Kasumi-1 (cell line): ENCODE measurements at regions not wholly inside any gene's neighbourhood (a gene's known extent, or its start where the extent isn't known, plus 50 kb on each side); places are given as distances from the start of the nearest gene placed in this dataset.
"Not testable (repeated sequence)": the region's sequence is repeated elsewhere in the genome, so short reads cannot be mapped to it uniquely, and the experiment has no call there.

ENCODE experiments used
- DNase-seq, 2 experiments: peaks; one replicate each; lab custom pipeline; 2025; lab: John Stamatoyannopoulos, UW

DNA sequence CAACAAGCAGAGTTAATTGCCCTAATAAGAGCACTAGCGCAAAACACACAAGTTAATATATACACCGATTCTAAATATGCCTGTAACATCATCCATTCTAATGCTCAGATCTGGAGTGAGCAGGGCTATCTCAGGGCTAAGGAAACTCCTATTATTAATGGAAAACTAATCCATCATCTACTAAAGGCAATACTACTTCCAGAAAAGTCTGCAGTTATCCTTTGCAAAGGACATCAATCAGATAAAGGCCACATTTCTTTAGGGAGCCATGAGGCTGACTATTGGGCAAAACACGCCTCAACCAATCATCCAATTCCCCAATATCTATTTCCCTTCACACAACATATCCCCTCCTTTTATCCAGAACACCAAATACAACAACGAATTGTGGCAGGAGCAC is 1032.3 kb upstream of the NUDT12 start:
- no peak for DNase-seq

DNA sequence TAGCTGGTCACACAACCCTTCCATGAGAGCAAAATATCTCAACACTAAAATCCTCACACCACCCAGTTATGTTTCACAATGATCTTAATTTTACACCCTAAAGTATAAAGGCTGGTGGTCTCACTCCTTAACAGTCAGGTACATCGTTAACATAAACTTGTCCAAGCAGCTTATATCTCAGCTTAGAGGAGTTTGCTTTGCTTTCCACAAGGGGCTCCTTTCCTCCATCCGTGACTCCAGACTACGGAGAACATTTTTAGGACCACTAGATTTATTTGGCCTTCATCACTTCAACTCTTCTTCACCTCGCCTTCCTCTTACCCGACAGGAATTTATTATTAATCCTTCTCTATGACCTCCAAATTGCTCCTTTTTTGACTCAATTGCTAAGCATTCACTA is 1014.1 kb upstream of the NUDT12 start:
- no peak for DNase-seq

DNA sequence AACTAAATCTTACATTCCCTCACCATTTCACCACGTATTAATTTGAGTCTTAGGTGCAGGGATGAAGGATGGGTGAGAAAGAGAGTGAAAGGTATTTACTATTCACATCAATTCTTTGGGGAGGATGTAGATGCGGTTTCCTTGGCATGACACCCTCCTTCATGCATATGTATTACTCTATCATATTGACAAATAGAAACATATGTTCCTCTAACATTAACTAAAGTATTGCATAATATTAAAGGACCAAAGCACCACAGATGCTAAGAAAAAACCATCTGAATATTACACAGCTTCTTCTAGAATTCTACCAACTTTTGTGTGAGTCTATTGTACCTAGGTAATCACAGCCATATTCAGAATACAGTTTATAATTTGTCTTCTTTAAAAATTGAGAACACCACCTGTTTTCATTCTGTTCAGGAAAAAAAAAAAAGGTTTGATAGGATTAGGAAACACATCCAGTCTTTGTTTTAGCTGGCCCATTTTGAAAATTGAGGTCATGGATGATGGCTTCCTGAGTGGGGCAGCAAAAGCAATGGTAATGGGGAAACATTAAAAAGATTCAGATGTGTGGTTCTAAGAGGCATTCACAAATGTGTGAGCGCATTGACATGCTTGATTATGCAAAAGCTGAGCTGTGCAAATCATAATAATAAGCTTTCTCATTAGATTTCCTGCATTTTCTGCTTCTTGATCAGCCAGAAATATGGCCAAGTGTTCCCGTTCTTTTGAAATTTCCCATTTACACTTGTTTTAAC is 1011.5 kb upstream of the NUDT12 start:
- DNase-seq: no peak

DNA sequence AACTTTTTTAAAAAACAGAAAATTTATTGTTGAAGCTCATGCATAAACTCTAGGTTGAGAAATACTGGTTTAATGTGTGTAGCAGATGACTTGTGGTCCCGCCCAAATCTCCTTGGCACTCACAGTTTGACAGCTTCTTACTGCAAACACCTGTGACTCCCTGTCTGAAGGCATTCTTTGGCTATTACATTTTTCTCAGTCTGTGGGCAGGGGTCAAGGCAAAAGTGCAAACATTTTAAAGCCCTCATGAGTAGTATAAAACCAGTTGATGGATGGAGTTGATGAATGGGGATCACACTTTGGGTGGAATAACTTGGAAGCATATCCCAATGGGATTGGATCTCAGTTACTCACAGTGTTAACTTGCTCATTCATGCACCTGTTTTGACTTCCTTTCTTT is 1007.0 kb upstream of the NUDT12 start:
- no peak for DNase-seq

DNA sequence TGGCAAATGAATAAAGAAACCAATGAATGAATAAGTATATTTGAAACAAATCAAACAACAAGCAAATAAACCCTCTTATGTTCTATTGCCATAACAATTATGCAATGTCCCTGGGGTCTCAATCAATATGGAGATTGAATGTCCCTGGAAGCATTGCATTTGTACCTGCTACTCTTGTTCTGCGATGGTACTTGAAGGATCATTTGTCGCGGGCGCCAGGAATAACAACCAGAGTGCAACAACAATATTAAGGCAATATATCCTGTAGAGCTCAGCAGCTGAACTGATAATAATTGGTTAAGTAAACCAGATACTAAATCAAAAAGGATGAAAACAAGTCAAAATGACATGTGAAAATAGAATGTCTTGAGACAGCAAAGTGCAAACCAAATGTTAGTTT is 1001.9 kb upstream of the NUDT12 start:
- DNase-seq: no peak

DNA sequence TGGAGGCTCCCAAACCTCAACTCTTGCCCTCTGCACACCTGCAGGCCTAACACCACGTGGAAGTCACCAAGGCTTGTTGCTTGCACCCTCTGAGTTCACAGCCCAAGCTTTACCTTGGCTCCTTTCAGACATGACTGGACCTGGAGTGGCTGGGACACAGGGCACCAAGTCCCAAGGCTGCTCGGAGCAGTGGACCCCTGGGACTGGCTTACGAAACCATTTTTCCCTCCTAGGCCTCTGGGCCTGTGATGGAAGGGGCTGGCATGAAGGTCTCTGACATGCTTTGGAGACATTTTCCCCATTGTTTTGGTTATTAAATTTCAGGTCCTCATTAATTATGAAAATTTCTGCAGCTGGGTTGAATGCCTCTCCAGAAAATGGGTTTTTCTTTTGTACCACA is 994.4 kb upstream of the NUDT12 start:
- DNase-seq: no peak

DNA sequence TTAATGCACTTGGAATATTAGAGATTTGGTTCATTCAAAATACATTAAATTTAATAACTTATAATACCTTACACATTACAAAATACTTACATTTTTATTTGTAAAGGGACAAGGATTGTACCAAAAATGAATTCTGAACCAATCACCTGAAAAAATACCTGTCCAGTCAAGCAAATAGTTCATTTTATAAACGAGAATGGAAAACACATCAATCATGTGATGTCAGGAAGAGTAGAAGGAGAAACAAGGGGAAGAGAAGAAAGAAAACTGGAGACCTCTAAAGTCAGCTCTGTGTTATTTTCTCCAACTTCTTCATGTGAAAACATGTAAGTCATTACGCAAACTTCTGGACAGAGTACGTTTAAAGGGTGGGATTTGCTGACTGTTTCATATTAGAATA is 989.0 kb upstream of the NUDT12 start:
- no peak for DNase-seq

DNA sequence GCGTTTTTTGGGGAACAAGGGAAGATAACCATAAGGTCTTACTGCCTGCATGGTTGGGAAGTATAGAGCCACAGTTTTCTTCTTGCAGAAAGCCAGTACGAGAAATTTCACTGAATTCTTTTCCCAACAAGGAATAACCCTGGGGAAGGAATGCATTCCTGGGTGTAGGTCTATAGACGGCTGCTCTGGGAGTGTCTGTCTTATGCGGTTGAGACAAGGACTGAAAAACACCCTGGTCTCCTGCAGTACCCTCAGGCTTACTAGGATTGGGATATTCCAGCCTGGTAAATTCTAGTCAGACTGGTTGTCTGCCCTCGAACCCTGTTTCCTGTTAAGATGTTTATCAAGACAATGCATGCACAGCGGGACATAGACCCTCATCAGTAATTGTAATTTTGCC is 984.3 kb upstream of the NUDT12 start:
- not testable (repeated sequence) for DNase-seq

DNA sequence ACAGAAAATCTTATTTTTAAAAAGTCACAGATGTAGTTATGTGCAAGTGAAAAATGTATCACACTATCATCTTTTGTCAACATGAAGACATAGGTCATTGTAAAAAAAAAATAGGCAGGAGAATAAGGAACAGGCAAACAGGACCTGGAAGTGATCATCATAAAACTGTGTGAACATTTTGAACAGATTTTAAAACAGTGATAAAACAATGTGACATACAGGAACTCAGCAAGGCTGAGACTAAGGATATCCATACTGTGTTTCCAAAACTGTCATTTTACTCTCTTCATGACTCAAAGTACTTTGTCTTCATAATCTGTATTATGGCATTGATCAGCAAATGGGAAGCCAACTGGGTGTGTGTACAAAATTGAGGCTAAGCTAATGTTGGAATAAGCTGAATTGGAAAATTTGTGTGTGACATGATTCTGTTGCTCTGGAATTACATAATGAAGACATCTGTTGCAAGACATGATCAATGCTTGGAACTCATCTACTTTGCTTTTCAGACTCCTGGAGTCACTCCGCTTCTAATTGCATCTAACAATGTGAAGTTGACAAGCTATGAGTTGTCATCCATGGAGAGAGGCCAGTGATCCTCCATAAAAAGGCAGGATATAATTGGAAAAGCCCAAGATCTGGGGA is 978.7 kb upstream of the NUDT12 start:
- DNase-seq: no peak

DNA sequence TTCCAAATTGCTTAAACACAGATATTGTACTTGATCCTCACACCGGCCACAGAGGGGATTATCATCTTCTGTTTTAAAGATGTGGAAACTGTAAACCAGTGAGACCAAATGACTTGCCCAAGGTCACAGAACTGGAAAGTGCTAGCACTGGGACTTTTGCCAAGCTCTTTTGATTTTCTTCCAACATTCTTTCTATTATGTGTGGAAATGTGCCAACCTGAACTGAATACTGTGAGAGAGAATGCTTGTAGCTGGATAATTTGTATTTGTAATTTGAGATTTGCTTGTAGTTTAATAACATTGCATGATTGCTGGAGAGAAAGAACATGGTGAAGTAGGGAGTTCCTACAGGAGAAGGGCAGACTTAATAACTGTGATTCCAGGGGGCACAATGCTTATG is 977.9 kb upstream of the NUDT12 start:
- DNase-seq: no peak

DNA sequence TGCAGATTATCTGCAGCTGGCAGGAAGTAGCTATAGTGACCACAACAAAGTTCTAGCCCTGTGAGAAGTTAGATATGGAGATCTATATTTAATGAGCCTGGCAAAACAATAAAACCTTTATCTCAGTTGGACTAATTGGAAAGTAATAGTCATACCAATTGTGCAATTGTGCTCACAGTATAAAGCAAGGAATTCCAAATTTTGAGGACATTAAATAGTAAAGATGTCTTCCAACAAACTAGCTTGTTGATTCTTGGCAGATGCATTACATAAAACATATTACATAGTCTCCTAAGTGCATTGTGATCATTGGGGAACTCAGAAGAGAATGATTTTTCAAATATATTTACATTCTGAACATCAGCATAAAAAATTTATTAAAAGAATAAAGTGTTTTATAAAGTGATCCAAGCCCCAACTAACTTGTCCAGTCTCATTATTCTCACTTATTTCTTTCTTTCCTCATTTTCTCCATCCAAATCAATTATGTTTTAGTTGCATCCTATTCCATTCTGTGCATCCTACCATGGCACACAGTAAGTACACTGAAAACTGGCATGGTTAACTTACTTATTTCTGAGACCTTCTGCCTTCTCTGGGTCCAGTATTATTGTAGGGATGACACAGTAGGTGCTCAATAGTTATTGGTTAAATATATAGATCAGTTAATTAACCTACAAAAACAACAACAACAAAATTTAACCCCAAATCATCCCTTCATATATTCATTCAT is 977.2 kb upstream of the NUDT12 start:
- no peak for DNase-seq

DNA sequence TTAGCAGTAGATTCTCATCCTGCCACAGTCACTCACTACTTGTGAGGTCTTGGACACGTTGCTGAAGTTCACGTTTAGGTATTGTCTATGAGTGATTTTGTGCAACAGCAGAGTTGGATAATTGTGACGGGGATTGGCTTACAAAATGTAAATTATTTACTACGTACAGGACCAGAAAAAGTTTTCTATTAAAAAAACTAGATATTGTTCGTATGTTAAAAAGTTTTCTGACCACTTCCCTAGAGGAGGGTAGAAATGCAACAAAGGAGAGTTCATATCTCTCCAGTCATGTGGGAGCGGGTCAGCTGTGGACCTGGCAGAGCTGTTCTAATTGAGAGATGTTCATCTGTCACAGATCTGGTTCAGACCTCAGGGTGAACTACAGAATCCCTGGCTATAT is 976.1 kb upstream of the NUDT12 start:
- no peak for DNase-seq

DNA sequence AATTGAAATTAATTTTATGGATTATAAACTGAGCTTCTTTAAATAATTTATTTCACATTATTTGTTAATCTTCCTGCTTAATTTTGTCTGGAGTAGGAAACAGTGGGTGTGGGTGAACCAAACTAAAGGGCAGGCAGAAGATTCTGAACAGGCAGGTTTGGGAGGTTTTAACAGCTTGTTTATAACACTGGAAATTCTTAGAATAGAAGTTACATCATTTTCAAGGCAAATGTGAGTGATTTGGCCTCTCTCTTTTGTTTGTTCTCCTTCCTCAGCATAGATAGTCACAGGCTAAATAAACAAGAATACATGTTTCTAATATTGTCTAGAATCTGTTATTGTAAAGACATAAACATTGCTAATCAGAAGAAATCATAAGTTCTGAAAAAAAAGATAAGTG is 970.9 kb upstream of the NUDT12 start:
- DNase-seq: no peak

DNA sequence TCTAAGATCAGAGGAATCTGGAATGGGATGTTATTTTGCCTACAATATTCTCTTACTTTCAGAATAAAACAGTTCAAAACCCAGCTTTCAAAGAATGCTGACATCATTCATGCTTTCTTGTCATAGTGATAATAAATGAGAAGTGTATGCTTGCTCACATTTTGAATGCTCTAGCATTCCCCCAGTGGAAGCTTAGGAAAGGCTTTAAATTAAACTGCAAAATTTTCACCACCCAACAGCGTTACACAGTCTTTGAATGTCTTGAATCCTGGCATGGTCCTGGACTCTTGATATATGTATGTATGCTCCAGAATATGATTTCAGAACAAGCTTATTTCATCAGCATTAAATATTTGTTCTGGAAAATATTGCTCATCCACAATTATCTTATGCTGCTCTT is 964.3 kb upstream of the NUDT12 start:
- DNase-seq: no peak

DNA sequence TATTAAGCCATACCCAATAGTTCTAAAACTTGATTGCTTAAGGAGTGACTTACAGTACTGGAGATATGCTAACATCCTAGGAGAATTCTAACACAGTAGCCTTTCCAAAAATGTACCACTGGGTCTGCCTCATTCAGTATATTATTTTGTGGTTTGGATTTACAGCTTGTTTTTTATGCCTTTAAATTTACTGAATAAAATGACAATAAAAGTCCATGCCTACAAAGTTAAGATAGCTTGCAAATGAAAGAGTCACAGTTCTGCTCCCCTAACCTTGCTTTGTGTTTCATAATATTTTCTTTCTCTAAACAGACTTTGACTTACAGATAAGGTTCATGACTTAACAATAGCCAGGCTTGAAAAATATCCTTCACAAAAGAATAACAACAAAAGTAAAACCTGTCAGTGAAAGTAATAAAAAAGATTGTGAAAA is 951.1 kb upstream of the NUDT12 start:
- DNase-seq: no peak

DNA sequence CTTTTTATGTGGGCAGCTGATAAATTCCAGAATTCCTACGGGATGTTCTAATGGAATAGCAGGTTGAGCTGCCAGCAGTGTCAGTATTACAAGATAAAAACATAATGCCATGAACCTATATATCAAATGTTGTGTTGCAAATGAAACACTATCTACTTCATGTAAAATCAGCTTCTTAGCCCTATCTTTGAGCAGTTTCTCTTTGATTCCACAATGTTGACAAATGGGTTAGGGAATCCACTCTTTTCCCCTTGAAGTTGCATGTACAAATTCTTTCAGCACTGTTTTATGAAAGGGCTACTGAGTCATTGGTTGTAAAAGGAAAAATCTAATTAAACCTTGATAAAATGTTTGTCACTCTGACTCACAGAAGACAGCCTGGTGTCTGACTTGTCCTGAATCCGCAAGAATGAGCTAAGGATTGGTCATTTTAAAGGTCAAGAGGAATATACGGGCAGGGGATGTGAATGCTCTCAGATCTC is 950.6 kb upstream of the NUDT12 start:
- no peak for DNase-seq

DNA sequence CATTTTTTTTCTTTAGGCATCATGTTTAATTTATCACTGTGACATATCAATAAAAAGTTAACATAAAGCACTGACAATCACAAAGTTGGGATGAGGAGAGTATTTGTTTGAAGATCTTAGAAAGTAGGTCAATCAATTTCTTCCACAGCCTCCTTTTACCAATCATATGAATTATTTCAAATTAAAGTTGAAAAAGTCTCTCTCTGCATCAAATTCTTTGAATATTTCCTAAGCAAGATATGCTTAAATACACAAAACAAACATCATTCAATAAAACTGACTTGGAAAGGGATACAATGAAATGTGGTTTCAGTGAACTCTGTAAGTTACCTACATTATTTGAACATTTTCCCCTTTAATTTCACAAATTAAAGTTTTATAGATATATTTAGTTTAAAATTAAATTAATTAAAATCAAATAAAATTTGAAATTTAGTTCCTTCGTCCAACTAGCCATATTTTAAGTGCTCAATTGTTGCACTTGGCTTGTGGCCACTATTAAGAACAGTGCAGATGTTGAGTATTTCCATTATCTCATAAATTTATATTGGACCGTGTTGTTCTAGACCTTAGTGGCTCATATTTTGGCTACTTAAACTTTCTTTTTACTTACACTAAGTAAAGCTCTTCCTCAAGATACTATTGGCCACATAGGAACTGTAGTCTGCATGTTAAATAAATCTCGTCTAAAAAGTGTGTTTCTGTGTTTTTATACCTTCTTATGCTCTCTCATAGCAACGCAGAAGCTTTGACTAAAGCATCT is 949.7 kb upstream of the NUDT12 start:
- no peak for DNase-seq

DNA sequence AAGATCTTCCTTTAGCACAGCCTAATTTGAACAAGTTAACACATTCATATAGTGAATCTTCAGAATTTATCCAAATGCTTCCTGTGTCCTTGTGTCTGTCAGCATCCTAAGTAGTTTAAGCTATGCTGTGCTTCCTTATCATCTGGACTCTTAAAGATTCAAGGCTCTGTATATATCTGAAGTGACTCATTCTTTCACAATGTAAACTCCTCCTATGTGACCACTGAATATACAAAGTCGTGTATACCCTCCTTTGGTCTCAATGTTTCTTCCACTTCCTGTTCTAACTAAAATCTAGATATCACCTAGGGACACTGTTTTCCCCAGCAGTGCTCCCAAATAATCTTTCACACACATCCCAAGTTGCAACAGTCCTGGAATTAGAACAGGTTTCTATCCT is 935.7 kb upstream of the NUDT12 start:
- no peak for DNase-seq

DNA sequence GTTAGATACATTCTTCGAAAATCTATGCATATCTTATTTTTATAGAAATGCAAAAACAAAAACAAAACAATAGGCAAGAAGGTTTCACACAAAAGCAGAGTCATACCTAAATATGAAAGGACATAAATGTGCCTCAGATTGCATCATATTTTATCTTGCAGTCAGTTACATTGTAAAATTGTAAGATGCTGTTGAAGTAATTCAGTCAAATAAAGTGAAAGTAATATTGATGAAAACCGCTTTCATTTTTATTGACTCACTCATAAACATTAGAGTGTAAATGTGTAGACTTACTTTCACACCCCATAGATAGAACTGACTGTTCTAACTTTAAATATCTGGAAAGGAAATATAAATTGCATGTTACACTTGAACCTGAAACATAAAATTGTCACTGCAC is 931.5 kb upstream of the NUDT12 start:
- no peak for DNase-seq

DNA sequence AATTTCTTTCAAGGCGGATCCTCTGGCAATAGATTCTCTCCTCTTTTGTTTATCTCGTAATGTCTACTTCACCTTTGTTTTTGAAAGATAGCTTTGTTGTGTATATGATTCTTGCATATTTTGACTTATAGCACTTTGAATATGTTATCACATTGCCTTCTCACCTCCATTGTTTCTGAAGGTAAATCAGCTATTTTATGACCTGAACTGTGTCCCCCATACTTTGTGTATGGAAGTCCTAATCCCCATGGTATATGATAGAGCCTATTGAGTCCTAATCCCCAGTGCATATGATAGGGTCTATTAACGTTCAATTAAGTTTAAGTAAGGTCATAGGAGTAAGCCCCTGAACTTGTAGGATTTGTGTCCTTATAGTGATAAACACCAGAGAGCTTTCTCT is 910.2 kb upstream of the NUDT12 start:
- no peak for DNase-seq

DNA sequence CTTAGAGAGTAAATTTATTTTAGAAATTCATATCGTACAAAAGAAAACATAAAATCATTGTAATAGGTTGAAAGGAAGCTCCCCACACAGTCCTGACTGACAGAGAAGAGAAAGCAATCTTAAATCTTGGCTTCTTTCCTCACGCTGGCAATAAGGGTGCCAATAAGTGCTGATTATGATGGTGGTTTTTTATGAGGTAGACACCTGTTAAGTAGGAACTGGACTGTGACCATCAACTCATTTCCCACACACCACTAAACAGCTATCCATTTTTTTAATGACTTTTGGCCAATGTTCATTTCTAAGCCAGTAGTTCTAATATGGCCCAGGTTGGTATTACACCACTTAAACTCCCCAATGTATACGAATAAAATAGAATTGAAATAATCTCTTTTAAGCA is 893.5 kb upstream of the NUDT12 start:
- DNase-seq: no peak

DNA sequence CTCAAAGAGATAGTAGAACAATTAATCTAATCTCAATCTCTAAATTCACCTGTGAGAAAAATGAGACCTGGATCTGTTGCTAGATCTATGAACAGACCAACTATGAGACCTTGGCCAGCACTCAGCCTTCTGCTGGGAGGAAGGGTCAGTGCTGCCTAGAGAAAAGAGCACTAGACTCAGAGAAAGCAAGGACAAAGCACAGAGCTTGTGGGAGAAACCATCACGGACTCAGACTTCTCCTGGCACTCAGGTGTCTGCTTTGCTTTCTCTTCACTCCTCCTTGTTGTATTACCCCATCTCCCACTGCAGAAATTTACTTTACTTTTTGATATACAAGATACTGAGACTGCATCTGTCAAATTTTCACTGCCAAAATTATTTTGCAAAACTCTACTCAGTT is 890.0 kb upstream of the NUDT12 start:
- DNase-seq: no peak
